Activated T-cell treated with anti-CD3 and anti-CD28 coated beads, Interleukin-2, amount 50 U/mL, for 72 hours (primary cell): ENCODE measurements at regions not wholly inside any gene's neighbourhood (a gene's known extent, or its start where the extent isn't known, plus 50 kb on each side); places are given as distances from the start of the nearest gene placed in this dataset.
"Not testable (repeated sequence)": the region's sequence is repeated elsewhere in the genome, so short reads cannot be mapped to it uniquely, and the experiment has no call there.

Experiments used
- ATAC-seq, 2 donors: fragments of 150-1000 bp; cut with Tn5 transposase; replicated peaks in 1 of 2; 2 replicates each; pipeline ENCODE4 v1.10.0; 2021; ENCODE audit warnings: moderate library complexity in 2 of 2, mild to moderate bottlenecking in 1 of 2
- DNase-seq, 2 donors: peaks; one replicate each; pipeline ENCODE4 v3.0.0; 2021 to 2022; ENCODE audit warnings: mixed read lengths in 1 of 2
- H3K27ac Mint-ChIP-seq: one replicate; pipeline ENCODE4 v1.8.0; 2022; ENCODE audit warnings: mild to moderate bottlenecking, moderate library complexity, mixed read lengths
- H3K27me3 Mint-ChIP-seq: one replicate; pipeline ENCODE4 v1.8.0; 2022; ENCODE audit warnings: low read depth, mixed read lengths
- H3K36me3 Mint-ChIP-seq, 2 donors: one replicate each; pipeline ENCODE4 v1.8.0; 2022; ENCODE audit warnings: mixed read lengths in 2 of 2, mild to moderate bottlenecking in 1 of 2; ENCODE audit not compliant: insufficient read depth in 2 of 2
- H3K4me1 Mint-ChIP-seq: one replicate; pipeline ENCODE4 v1.8.0; 2022; ENCODE audit warnings: low read depth, mixed read lengths
- H3K4me3 Mint-ChIP-seq, 2 donors: one replicate each; pipeline ENCODE4 v1.8.0; 2022; ENCODE audit warnings: mild to moderate bottlenecking in 2 of 2, mixed read lengths in 2 of 2, moderate library complexity in 2 of 2
- H3K9me3 Mint-ChIP-seq, 2 donors: one replicate each; pipeline ENCODE4 v1.8.0; 2022; ENCODE audit warnings: mixed read lengths in 2 of 2

DNA sequence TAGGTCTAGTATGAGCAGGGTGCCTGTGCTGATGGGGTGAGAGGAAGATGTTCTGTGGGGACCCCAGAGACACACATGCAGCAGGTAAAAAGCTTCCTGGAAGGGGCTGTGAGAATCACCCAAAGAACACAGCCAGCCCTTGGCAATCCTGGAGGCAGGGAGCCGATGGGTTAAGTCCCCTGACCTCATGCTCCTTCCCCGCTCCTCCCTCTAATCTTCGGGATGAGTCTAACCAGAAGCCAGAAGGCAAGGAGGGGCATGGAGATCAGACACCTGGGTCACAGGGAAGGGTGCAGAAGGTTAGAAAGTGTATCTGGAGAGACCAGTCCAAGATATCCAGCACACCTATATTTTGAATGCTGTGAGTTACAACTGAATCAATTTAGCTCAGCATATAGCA, 274.1 kb upstream of the PAPPA start:
- no peak for DNase-seq
- no peaks in the 10 kb centered on the region for H3K4me1 Mint-ChIP-seq
- H3K27me3 Mint-ChIP-seq = no peaks in the 10 kb centered on the region
- H3K36me3 Mint-ChIP-seq = peaks cover 0 to 3% of the 10 kb centered on the region in 2 donors
- no peak overlapping the region for H3K27ac Mint-ChIP-seq
- no peak overlapping the region for H3K4me3 Mint-ChIP-seq
- no peak for ATAC-seq
- peaks cover 2 to 8% of the 10 kb centered on the region in 2 donors for H3K9me3 Mint-ChIP-seq

DNA sequence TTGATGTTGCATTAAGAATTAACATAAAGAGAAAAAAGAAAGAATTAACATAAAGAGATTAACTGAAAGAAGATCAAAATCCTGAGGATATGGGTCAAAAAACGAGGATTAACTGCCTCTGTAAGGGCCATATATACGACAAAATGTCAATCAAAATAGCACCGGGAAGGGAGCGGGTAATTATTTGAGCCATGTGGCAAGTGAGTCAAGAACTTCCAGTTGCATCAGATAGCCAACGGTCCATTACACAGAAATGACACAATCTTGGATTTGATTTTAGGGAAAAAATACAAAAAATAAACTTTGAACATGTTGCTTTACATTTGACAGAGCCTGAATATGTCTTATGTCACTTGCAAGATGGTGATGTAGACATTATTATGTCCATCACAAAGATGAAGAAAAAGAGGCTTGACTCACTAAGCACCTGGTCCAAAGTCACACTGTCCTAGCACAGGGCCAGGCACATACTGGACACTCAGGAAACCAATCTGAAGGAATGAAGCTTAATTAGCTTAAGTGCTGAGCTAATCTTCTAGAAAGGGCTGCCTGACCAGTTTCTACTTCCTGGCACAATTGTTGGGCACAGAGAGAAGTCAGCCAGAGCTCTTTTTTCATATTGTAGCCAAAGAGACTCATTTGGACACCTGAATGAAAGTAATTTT, 273.2 kb upstream of the PAPPA start:
- ATAC-seq (no peak), DNase-seq (no peak)
- Mint-ChIP-seq H3K27me3 (no peaks in the 10 kb centered on the region), H3K36me3 (peaks cover 0 to 3% of the 10 kb centered on the region in 2 donors), H3K4me1 (no peaks in the 10 kb centered on the region), H3K27ac (no peak overlapping the region), H3K4me3 (no peak overlapping the region), H3K9me3 (peaks cover 2 to 8% of the 10 kb centered on the region in 2 donors)

DNA sequence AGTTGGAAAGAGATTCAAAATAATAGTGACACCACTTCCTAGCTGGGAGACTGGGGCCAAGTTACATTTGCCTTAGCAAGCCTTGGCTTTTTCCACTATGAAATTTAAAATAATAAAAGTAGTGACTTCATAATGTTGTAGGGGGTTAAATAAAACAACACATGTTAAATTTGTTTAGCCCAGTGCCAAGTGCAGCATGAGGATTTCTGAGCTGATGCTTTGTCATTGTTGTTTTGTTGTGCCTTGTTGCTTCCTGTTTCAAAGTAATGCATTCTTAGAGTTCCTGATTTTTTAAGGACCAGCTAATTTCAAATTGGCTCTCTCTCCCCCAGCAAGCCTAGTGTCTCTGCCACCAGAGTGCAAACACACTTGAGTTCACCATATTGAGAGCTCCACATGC, 270.7 kb upstream of the PAPPA start:
- Mint-ChIP-seq H3K27me3 (no peaks in the 10 kb centered on the region), H3K9me3 (peaks cover 2 to 3% of the 10 kb centered on the region in 2 donors), H3K27ac (no peak overlapping the region), H3K4me3 (no peak overlapping the region), H3K4me1 (no peaks in the 10 kb centered on the region), H3K36me3 (peaks cover 0 to 3% of the 10 kb centered on the region in 2 donors)
- ATAC-seq (no peak), DNase-seq (no peak)

DNA sequence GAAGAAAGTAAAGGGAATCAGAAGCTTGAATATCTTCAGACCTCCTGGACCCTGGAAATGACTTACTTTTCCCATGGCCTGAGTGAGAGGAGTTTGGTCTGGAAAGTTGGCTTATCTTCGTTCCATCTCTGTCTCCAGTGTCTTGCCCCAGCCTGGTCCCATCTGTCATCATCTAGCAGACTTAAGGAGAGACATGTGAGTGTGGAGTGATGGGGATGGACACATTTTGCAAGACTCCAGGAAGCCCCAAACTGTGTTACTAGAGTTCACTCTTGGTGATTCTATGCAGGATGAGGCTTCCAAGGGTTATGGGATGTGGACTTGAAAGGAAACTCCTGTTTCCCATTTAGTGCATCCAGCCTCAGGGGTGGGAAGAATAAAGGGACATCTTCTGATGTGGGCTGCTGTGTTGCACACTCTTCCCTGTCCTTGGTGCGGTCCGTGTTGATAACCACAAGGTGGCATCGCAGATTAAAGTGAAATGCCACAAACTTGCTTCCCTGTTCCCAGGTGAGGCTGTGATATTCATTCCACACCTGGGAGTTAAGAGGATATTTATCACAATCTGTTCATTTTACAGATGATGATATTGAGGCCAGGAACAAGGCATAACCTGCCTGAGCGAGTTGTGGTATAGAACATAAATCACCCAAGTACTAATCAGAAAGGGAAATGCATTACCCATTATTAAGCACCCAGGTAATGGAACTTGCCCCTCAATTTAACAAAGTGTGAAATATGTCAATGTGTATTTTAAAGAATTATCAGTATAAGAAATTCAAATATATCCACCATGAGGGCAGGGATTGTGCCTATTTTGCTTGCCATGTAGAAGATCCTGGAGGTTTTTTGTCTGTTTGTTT, 269.9 kb upstream of the PAPPA start:
- H3K4me1 Mint-ChIP-seq = no peaks in the 10 kb centered on the region
- no peaks in the 10 kb centered on the region for H3K27me3 Mint-ChIP-seq
- H3K9me3 Mint-ChIP-seq = peaks cover under 1 to 2% of the 10 kb centered on the region in 2 donors
- ATAC-seq (no peak), DNase-seq (no peak)
- H3K36me3 Mint-ChIP-seq = no peaks in the 10 kb centered on the region
- no peak overlapping the region for H3K4me3 Mint-ChIP-seq
- H3K27ac Mint-ChIP-seq = no peak overlapping the region

DNA sequence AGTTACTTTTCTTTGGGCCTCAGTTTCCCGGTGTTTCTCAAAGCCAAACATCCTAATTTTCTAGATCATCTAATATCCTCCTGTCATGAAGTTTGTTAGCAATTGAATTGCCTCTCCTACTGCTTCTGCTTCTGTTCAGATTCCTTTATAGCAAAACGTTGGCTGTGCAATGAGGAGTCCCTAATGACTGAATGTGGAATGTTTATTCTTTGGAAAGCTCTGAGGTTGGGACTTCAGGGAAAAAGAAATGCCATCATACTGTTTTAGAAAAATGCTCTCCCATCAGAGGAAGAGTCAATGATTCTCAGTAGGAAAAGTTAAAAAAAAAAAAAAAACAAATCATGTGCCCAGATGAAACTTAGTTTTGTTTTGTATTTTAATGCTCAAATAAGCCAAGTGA, 268.7 kb upstream of the PAPPA start:
- DNase-seq (no peak), ATAC-seq (no peak)
- Mint-ChIP-seq H3K27ac (no peak overlapping the region), H3K4me1 (no peaks in the 10 kb centered on the region), H3K4me3 (no peak overlapping the region), H3K36me3 (no peaks in the 10 kb centered on the region), H3K27me3 (no peaks in the 10 kb centered on the region), H3K9me3 (peaks cover 0 to 2% of the 10 kb centered on the region in 2 donors)

DNA sequence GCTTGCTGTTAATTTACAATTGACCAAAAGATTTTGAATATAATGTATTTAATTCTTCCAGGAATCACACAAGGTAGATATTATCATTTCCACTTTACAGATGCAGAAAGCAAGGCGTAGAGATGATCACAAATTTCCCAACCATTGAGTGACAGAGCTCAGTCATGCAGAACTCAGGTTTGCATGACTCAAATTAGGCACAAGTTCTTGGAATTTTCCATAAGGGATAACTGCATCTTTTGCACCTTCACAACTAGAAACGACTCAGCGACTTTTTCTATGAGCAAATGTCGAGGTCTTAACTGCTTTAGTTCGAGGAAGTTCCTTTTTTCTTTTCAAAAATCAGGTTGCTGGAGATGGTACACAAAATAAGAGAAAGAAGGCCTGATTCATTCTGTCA, 265.5 kb upstream of the PAPPA start:
- no peak overlapping the region for H3K4me3 Mint-ChIP-seq
- DNase-seq (no peak), ATAC-seq (no peak)
- H3K36me3 Mint-ChIP-seq = no peaks in the 10 kb centered on the region
- H3K27me3 Mint-ChIP-seq = no peaks in the 10 kb centered on the region
- no peak overlapping the region for H3K27ac Mint-ChIP-seq
- no peaks in the 10 kb centered on the region for H3K4me1 Mint-ChIP-seq
- H3K9me3 Mint-ChIP-seq = peaks cover 2 to 3% of the 10 kb centered on the region in 2 donors

DNA sequence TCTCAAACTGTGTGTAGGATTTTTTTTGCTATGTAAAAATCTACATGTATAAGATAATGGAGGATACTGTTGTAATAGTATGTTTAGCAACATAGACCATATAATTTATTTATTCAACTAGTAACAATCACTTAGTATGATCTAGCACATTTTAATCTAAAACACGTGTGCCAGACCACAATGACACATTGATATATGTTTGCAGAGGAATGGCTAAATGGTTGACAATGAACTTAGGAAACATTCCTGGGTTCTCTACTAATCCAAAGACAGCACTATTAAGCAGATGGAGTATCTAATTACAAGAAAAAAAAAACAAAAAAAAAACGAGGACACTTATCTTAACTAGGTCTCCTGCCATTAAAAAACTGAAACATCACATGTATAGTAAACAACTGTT, 261.7 kb upstream of the PAPPA start:
- no peak for ATAC-seq
- no peak for DNase-seq
- Mint-ChIP-seq H3K36me3 (no peaks in the 10 kb centered on the region), H3K27ac (no peak overlapping the region), H3K4me1 (no peaks in the 10 kb centered on the region), H3K27me3 (no peaks in the 10 kb centered on the region), H3K4me3 (no peak overlapping the region), H3K9me3 (peaks cover 0 to 3% of the 10 kb centered on the region in 2 donors)

DNA sequence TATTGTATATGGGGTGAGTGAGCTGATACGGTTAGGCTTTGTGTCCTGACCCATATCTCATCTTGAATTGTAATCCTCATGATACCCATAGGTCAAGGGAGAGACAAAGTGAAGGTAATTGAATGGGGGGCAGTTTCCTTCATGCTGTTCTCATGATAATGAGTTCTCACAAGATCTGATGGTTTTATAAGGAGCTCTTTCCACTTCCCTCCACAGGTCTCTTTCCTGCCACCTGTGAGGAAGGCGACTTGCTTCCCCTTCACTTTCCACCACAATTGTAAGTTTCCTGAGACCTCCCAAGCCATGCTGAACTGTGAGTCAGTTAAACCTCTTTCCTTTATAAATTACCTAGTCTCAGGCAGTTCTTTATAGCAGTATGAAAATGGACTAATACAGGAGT, 255.1 kb upstream of the PAPPA start:
- H3K4me1 Mint-ChIP-seq, H3K27ac Mint-ChIP-seq, H3K9me3 Mint-ChIP-seq, H3K4me3 Mint-ChIP-seq, H3K27me3 Mint-ChIP-seq, DNase-seq, ATAC-seq, H3K36me3 Mint-ChIP-seq: not testable (repeated sequence)

DNA sequence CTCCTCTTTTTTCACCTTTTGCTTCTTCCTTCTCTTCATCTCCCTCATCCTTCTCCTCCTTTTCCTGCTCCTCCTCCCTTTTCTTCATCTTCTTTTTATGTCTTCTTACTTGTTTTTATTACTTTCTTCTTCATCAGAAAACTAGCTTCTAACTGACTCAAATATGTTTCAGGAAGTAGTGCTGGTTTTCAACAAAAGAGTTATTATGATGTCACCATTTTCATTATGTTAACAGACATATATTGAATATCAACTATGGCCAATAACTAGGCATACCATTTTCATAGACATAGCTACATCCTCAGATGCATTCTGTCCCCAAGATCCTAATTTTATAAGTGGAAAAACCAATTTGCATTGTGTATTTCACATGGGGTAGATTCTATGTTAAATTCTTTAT, 252.9 kb upstream of the PAPPA start:
- no peak for ATAC-seq
- H3K4me1 Mint-ChIP-seq = no peaks in the 10 kb centered on the region
- H3K36me3 Mint-ChIP-seq = no peaks in the 10 kb centered on the region
- no peaks in the 10 kb centered on the region for H3K9me3 Mint-ChIP-seq
- no peaks in the 10 kb centered on the region for H3K27me3 Mint-ChIP-seq
- H3K27ac Mint-ChIP-seq = no peak overlapping the region
- DNase-seq = no peak
- H3K4me3 Mint-ChIP-seq = no peak overlapping the region

DNA sequence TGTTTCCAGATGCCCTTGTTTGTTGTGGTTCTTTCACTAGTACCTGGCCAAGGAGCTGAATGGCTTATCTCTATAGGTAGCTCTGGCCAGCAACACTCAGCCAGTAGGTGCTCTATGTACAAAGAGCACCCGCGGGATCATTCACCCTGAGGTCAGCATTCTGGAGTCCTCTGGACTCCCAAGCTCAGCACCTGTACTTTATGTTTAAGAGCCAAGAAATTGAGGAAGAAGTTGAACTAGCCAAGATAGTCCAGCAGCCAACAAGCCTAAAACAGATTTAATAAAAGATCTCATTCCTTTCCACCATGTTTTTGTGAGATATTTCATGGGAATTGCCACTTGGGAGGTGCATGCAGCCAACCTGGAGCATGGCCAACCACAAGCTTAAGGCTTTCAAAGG, 242.6 kb upstream of the PAPPA start:
- H3K9me3 Mint-ChIP-seq = peaks cover 0 to 9% of the 10 kb centered on the region in 2 donors
- no peak for DNase-seq
- no peaks in the 10 kb centered on the region for H3K27me3 Mint-ChIP-seq
- ATAC-seq = no peak
- no peaks in the 10 kb centered on the region for H3K36me3 Mint-ChIP-seq
- H3K4me1 Mint-ChIP-seq = no peaks in the 10 kb centered on the region
- H3K4me3 Mint-ChIP-seq = no peak overlapping the region
- no peak overlapping the region for H3K27ac Mint-ChIP-seq

DNA sequence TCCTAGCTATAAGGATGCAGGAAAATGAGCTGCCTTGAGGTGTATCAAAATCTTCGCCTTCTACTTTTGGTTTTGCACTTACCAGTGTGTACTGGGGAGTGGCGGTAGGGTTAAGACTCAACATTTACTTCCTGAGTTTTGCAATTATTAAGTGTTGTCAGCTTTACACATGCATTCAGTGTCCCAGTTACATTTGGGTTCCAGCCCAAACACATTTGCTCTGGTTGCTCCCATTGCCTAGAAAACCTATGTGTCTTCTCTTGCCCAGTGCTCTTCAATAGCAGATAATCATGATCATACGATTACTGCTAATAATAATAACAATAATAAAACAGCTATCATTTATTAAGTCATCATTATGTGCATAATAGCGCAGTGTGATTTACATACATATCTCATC, 241.5 kb upstream of the PAPPA start:
- peaks cover 0 to 9% of the 10 kb centered on the region in 2 donors for H3K9me3 Mint-ChIP-seq
- H3K36me3 Mint-ChIP-seq = no peaks in the 10 kb centered on the region
- no peaks in the 10 kb centered on the region for H3K27me3 Mint-ChIP-seq
- DNase-seq (no peak), ATAC-seq (no peak)
- no peak overlapping the region for H3K4me3 Mint-ChIP-seq
- H3K27ac Mint-ChIP-seq = no peak overlapping the region
- no peaks in the 10 kb centered on the region for H3K4me1 Mint-ChIP-seq

DNA sequence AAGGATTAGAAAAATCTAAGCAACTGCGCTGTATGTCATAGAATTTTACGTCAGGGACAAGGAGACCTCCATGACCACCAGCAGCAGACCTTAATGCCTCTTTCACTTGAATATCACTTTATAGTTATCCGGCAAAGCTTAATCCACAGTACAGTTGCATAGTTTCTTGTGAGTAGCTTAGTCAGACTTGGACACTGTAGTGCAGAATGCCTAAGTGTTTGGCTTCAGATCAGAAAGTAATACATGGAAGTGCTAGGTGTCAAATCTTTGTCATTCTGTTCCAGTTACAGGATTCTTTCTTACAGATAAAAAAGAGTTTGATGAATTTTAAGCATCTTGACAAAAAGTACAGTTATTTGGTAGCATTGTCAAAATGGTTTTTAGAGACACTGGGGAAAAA, 239.9 kb upstream of the PAPPA start:
- Mint-ChIP-seq H3K4me3 (no peak overlapping the region), H3K27me3 (no peaks in the 10 kb centered on the region), H3K9me3 (peaks cover 0 to 7% of the 10 kb centered on the region in 2 donors), H3K36me3 (no peaks in the 10 kb centered on the region), H3K4me1 (no peaks in the 10 kb centered on the region), H3K27ac (no peak overlapping the region)
- DNase-seq = no peak
- ATAC-seq = no peak

DNA sequence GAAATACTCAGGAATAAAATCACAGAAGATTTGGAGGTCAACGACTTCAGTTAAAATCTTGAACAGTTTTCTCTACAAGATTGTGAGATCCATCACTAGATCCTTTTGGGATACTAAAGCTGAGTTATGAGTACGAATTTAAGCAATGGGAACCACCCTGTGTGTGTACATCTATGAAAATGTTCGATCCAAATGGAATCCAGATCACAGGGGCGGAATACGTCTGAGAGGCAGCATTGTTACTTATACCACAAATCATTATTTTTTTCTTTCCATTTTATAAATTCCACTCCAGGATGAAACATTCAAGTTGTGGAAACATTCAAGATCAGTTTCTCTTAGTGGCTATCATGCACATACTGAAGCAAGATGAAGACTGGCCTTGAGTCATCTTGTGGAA, 239.3 kb upstream of the PAPPA start:
- no peak for DNase-seq
- no peaks in the 10 kb centered on the region for H3K36me3 Mint-ChIP-seq
- H3K27ac Mint-ChIP-seq = no peak overlapping the region
- peaks cover 0 to under 1% of the 10 kb centered on the region in 2 donors for H3K9me3 Mint-ChIP-seq
- no peak for ATAC-seq
- no peaks in the 10 kb centered on the region for H3K4me1 Mint-ChIP-seq
- H3K4me3 Mint-ChIP-seq = no peak overlapping the region
- no peaks in the 10 kb centered on the region for H3K27me3 Mint-ChIP-seq

DNA sequence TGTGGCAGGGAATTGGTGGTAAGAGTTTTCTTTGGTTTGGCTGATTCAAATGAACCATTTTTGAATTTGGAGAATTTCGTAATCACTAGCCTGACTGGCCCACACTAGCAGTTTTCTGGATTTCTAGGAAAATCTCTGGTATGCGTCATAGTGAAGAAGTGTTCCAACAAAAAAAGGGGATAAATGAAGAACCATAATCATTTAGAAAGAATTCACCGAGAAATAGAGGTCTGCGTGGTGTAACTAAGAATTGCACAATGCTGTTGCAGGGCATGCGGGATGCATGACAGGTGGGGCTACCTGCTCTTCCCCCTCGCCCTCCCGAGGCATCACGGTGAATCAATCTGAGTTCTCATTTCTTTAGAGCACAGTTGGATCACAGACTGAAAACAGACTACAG, 232.3 kb upstream of the PAPPA start:
- DNase-seq (no peak), ATAC-seq (no peak)
- Mint-ChIP-seq H3K27me3 (no peaks in the 10 kb centered on the region), H3K36me3 (no peaks in the 10 kb centered on the region), H3K4me3 (no peak overlapping the region), H3K27ac (no peak overlapping the region), H3K4me1 (no peaks in the 10 kb centered on the region), H3K9me3 (peaks cover 4 to 5% of the 10 kb centered on the region in 2 donors)
